ENCODE measurements at regions not wholly inside any gene's neighbourhood (a gene's known extent, or its start where the extent isn't known, plus 50 kb on each side); places are given as distances from the start of the nearest gene placed in this dataset.

- H4K20me1 ChIP-seq (ENCODE audit: insufficient read depth, low read length), result no peaks in the 10 kb centered on the region
- no peaks in the 10 kb centered on the region for H3K36me3 ChIP-seq (ENCODE audit: insufficient read depth, low read length)
- H3K27me3 ChIP-seq (ENCODE audit: insufficient read depth, low read length, poor library complexity), result peaks cover 20% of the 10 kb centered on the region
- H3K27ac ChIP-seq (ENCODE audit: low read length), result no peak overlapping the region
- no peak overlapping the region for H3K4me2 ChIP-seq (ENCODE audit: insufficient read depth, low read length)
- H3K4me3 ChIP-seq (ENCODE audit: low read depth in 1 of 2, low read length in 2 of 2), result no peak overlapping the region
- DNase-seq (no peak), ATAC-seq (ENCODE audit: insufficient read depth, low read depth) (no peak)
- H2AFZ ChIP-seq (ENCODE audit: low read depth, low read length), result no peak overlapping the region
- H3K9me3 ChIP-seq (ENCODE audit: insufficient read depth, low read length, severe bottlenecking), result no peaks in the 10 kb centered on the region
- no peaks in the 10 kb centered on the region for H3K79me2 ChIP-seq (ENCODE audit: insufficient read depth, low read length)
- no peak overlapping the region for H3K9ac ChIP-seq (ENCODE audit: low read depth, low read length)
- TF ChIP-seq CTCF (IDR thresholded peaks at IDR 0.05; ENCODE audit: borderline replicate concordance, extremely low read depth, low read length, poor library complexity, severe bottlenecking), result no peak
- no peak for TF ChIP-seq EZH2 (IDR thresholded peaks at IDR 0.05; ENCODE audit: borderline replicate concordance, low read depth, low read length, severe bottlenecking)
- H3K4me1 ChIP-seq (ENCODE audit: insufficient read depth, low read length), result no peaks in the 10 kb centered on the region
Observed at GRCh38 chr1:230570724-230571360, 71.4 kb upstream of the COG2 start.

- H3K27me3 ChIP-seq (ENCODE audit: insufficient read depth, low read length, poor library complexity), result peaks cover 20% of the 10 kb centered on the region
- H4K20me1 ChIP-seq (ENCODE audit: insufficient read depth, low read length), result no peaks in the 10 kb centered on the region
- H2AFZ ChIP-seq (ENCODE audit: low read depth, low read length), result no peak overlapping the region
- H3K36me3 ChIP-seq (ENCODE audit: insufficient read depth, low read length), result no peaks in the 10 kb centered on the region
- DNase-seq, result no peak
- H3K4me2 ChIP-seq (ENCODE audit: insufficient read depth, low read length), result no peak overlapping the region
- ATAC-seq (ENCODE audit: insufficient read depth, low read depth), result no peak
- H3K27ac ChIP-seq (ENCODE audit: low read length), result no peak overlapping the region
- TF ChIP-seq EZH2 (IDR thresholded peaks at IDR 0.05; ENCODE audit: borderline replicate concordance, low read depth, low read length, severe bottlenecking) (no peak), CTCF (IDR thresholded peaks at IDR 0.05; ENCODE audit: borderline replicate concordance, extremely low read depth, low read length, poor library complexity, severe bottlenecking) (no peak)
- H3K9ac ChIP-seq (ENCODE audit: low read depth, low read length), result no peak overlapping the region
- H3K79me2 ChIP-seq (ENCODE audit: insufficient read depth, low read length), result no peaks in the 10 kb centered on the region
- H3K9me3 ChIP-seq (ENCODE audit: insufficient read depth, low read length, severe bottlenecking), result no peaks in the 10 kb centered on the region
- H3K4me3 ChIP-seq (ENCODE audit: low read depth in 1 of 2, low read length in 2 of 2), result no peak overlapping the region
- no peaks in the 10 kb centered on the region for H3K4me1 ChIP-seq (ENCODE audit: insufficient read depth, low read length)
Observed at GRCh38 chr1:230569201-230569600, 73.1 kb upstream of the COG2 start.

- Histone ChIP-seq H2AFZ (ENCODE audit: low read depth, low read length) (no peak overlapping the region), H3K9me3 (ENCODE audit: insufficient read depth, low read length, severe bottlenecking) (no peaks in the 10 kb centered on the region), H3K79me2 (ENCODE audit: insufficient read depth, low read length) (no peaks in the 10 kb centered on the region), H3K36me3 (ENCODE audit: insufficient read depth, low read length) (no peaks in the 10 kb centered on the region), H3K9ac (ENCODE audit: low read depth, low read length) (no peak overlapping the region), H3K27me3 (ENCODE audit: insufficient read depth, low read length, poor library complexity) (peaks cover 20% of the 10 kb centered on the region), H3K27ac (ENCODE audit: low read length) (no peak overlapping the region), H4K20me1 (ENCODE audit: insufficient read depth, low read length) (no peaks in the 10 kb centered on the region), H3K4me3 (ENCODE audit: low read depth in 1 of 2, low read length in 2 of 2) (no peak overlapping the region), H3K4me2 (ENCODE audit: insufficient read depth, low read length) (no peak overlapping the region), H3K4me1 (ENCODE audit: insufficient read depth, low read length) (no peaks in the 10 kb centered on the region)
- ATAC-seq (ENCODE audit: insufficient read depth, low read depth) (no peak), DNase-seq (no peak)
- TF ChIP-seq CTCF (IDR thresholded peaks at IDR 0.05; ENCODE audit: borderline replicate concordance, extremely low read depth, low read length, poor library complexity, severe bottlenecking) (no peak), EZH2 (IDR thresholded peaks at IDR 0.05; ENCODE audit: borderline replicate concordance, low read depth, low read length, severe bottlenecking) (no peak)
Observed at GRCh38 chr1:230568676-230569075, 73.6 kb upstream of the COG2 start.
